ENCODE measurements at regions not wholly inside any gene's neighbourhood (a gene's known extent, or its start where the extent isn't known, plus 50 kb on each side); places are given as distances from the start of the nearest gene placed in this dataset.

DNA sequence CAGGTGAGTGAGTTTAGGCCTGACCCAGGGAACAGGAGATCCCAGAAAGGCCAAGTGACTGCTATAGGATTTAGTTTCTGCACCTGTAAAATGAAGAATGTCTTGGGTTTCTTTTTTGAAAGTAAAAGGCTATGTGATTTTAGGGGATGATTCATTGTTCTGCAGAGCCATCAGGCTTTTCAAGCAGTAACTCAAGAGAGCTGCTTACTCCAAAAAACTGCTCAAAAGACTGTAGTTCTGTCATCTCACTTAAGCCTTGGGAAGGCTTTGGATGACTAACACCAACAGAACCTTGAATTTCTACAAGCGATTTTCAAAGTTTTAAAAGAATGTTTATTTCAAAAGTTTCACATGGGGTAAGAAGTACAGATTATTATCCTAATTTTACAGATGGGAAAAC lies 165.1 kb downstream of the HAUS1 start (continued):
- TF ChIP-seq, protein P1, sequence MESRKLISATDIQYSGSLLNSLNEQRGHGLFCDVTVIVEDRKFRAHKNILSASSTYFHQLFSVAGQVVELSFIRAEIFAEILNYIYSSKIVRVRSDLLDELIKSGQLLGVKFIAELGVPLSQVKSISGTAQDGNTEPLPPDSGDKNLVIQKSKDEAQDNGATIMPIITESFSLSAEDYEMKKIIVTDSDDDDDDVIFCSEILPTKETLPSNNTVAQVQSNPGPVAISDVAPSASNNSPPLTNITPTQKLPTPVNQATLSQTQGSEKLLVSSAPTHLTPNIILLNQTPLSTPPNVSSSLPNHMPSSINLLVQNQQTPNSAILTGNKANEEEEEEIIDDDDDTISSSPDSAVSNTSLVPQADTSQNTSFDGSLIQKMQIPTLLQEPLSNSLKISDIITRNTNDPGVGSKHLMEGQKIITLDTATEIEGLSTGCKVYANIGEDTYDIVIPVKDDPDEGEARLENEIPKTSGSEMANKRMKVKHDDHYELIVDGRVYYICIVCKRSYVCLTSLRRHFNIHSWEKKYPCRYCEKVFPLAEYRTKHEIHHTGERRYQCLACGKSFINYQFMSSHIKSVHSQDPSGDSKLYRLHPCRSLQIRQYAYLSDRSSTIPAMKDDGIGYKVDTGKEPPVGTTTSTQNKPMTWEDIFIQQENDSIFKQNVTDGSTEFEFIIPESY (IDR thresholded peaks at IDR 0.05; ENCODE audit: extremely low read depth, insufficient replicate concordance, low read length), result no peak
- no peak for TF ChIP-seq SRF (IDR thresholded peaks at IDR 0.05; ENCODE audit: low read depth)

DNA sequence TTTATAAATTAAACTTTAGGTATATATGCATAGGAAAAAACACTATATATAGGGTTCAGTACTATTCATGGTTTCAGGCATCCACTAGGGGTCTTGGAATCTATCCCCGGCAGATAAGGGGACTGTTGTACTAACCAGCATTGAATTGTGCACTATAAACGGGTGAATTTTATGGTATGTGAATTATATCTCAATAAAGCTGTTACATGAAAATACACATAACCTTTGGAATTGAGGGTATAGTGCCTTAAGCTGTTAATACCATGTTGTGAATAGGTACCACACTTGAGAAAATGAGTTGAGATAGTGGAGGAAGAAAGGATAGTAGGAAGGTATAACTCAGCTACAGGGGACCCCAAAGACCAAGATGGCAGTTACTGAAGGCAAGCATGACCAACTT lies 167.3 kb downstream of the HAUS1 start:
- DNase-seq (ENCODE audit: low read depth, low spot score) (no peak), ATAC-seq (no peak)
- Histone ChIP-seq H3K4me2 (ENCODE audit: low read length) (no peak overlapping the region), H3K27ac (ENCODE audit: low read depth, low read length) (no peak overlapping the region), H3K27me3 (ENCODE audit: insufficient read depth, low read length) (no peaks in the 10 kb centered on the region), H3K36me3 (ENCODE audit: control insufficient read depth in 1 of 2, insufficient read depth in 2 of 2, low read length in 2 of 2) (no peaks in the 10 kb centered on the region), H3K4me1 (ENCODE audit: control insufficient read depth in 1 of 2, insufficient read depth in 2 of 2, low read length in 2 of 2) (no peaks in the 10 kb centered on the region), H2AFZ (ENCODE audit: low read depth, low read length, poor library complexity, severe bottlenecking) (no peak overlapping the region), H3K79me2 (ENCODE audit: insufficient read depth, low read length) (no peaks in the 10 kb centered on the region), H3K9ac (ENCODE audit: low read length) (no peak overlapping the region), H3K9me2 (ENCODE audit: insufficient read depth) (no peaks in the 10 kb centered on the region), H4K20me1 (ENCODE audit: insufficient read depth) (no peaks in the 10 kb centered on the region), H3K9me3 (ENCODE audit: control insufficient read depth in 1 of 2, insufficient read depth in 1 of 2, low read depth in 1 of 2, low read length in 2 of 2) (no peaks in the 10 kb centered on the region), H3K4me3 (replicated peaks in 1 of 2; ENCODE audit: low read depth in 1 of 2, low read length in 2 of 2) (no peak overlapping the region)
- intact Hi-C loops (cut with micrococcal nuclease), result no loop called here
- no TSS peak for BruUV-seq (replicated peaks)
- POLR2A ChIA-PET, result no interaction called here
- RAD21 ChIA-PET (ENCODE audit: low non-redundant PET in 1 of 2, low total read pairs in 2 of 2, uncharacterized antibody in 2 of 2, unreplicated experiment in 2 of 2), result no interaction called here
- no peak for TF ChIP-seq SRF (IDR thresholded peaks at IDR 0.05; ENCODE audit: low read depth)
- TF ChIP-seq RAD21 (IDR thresholded peaks at IDR 0.05; ENCODE audit: low read depth), result no peak
- TF ChIP-seq CBX3 (IDR thresholded peaks at IDR 0.05; ENCODE audit: low read depth), result no peak
- TF ChIP-seq TCF7L2 (IDR thresholded peaks at IDR 0.05; ENCODE audit: borderline replicate concordance, extremely low read depth, insufficient read depth, insufficient read length), result no peak
- CTCF ChIA-PET, result interaction anchor here (1.2 kb wide), 1 partner anchor 9 kb away, joined by 3 read pairs; no protein-coding TSS in a partner anchor

GRCh38 chr18:46273861-46274260 lies 169.7 kb downstream of the HAUS1 start:
- ChIA-PET POLR2A (no interaction called here), RAD21 (ENCODE audit: low non-redundant PET in 1 of 2, low total read pairs in 2 of 2, uncharacterized antibody in 2 of 2, unreplicated experiment in 2 of 2) (no interaction called here), CTCF (interaction anchor here (0.9 kb wide), 1 partner anchor 209 kb away, joined by 3 read pairs; no protein-coding TSS in a partner anchor)
- BruUV-seq (replicated peaks), result no TSS peak
- ATAC-seq (no peak), DNase-seq (ENCODE audit: low read depth, low spot score) (no peak)
- H3K27me3 ChIP-seq (ENCODE audit: insufficient read depth, low read length), result no peaks in the 10 kb centered on the region
- no peak overlapping the region for H3K9ac ChIP-seq (ENCODE audit: low read length)
- H4K20me1 ChIP-seq (ENCODE audit: insufficient read depth), result no peaks in the 10 kb centered on the region
- H3K4me3 ChIP-seq (replicated peaks in 1 of 2; ENCODE audit: low read depth in 1 of 2, low read length in 2 of 2), result no peak overlapping the region
- no peaks in the 10 kb centered on the region for H3K9me3 ChIP-seq (ENCODE audit: control insufficient read depth in 1 of 2, insufficient read depth in 1 of 2, low read depth in 1 of 2, low read length in 2 of 2)
- no peaks in the 10 kb centered on the region for H3K4me1 ChIP-seq (ENCODE audit: control insufficient read depth in 1 of 2, insufficient read depth in 2 of 2, low read length in 2 of 2)
- no peaks in the 10 kb centered on the region for H3K9me2 ChIP-seq (ENCODE audit: insufficient read depth)
- no peak overlapping the region for H2AFZ ChIP-seq (ENCODE audit: low read depth, low read length, poor library complexity, severe bottlenecking)
- no peak overlapping the region for H3K4me2 ChIP-seq (ENCODE audit: low read length)
- H3K79me2 ChIP-seq (ENCODE audit: insufficient read depth, low read length), result no peaks in the 10 kb centered on the region
- H3K27ac ChIP-seq (ENCODE audit: low read depth, low read length), result no peak overlapping the region
- intact Hi-C loops (cut with micrococcal nuclease), result no loop called here
- H3K36me3 ChIP-seq (ENCODE audit: control insufficient read depth in 1 of 2, insufficient read depth in 2 of 2, low read length in 2 of 2), result no peaks in the 10 kb centered on the region
- TF ChIP-seq RAD21 (IDR thresholded peaks at IDR 0.05; ENCODE audit: low read depth) (no peak), TCF7L2 (IDR thresholded peaks at IDR 0.05; ENCODE audit: borderline replicate concordance, extremely low read depth, insufficient read depth, insufficient read length) (no peak), ZFX (IDR thresholded peaks at IDR 0.05) (no peak), POLR2A (IDR thresholded peaks at IDR 0.05; ENCODE audit: borderline replicate concordance, extremely low read depth, insufficient read depth, insufficient read length) (no peak), CEBPB (IDR thresholded peaks at IDR 0.05; ENCODE audit: low read depth) (no peak), FOSL1 (IDR thresholded peaks at IDR 0.05; ENCODE audit: low read depth) (no peak), POLR2AphosphoS5 (IDR thresholded peaks at IDR 0.05; ENCODE audit: low read depth, low read length) (no peak), ELF1 (IDR thresholded peaks at IDR 0.05; ENCODE audit: borderline replicate concordance, low read depth) (no peak), EZH2phosphoT487 (IDR thresholded peaks at IDR 0.05; ENCODE audit: borderline replicate concordance) (no peak)
- TF ChIP-seq, protein P1 (IDR thresholded peaks at IDR 0.05; ENCODE audit: extremely low read depth, insufficient replicate concordance, low read length), result no peak
- TF ChIP-seq, protein P2, sequence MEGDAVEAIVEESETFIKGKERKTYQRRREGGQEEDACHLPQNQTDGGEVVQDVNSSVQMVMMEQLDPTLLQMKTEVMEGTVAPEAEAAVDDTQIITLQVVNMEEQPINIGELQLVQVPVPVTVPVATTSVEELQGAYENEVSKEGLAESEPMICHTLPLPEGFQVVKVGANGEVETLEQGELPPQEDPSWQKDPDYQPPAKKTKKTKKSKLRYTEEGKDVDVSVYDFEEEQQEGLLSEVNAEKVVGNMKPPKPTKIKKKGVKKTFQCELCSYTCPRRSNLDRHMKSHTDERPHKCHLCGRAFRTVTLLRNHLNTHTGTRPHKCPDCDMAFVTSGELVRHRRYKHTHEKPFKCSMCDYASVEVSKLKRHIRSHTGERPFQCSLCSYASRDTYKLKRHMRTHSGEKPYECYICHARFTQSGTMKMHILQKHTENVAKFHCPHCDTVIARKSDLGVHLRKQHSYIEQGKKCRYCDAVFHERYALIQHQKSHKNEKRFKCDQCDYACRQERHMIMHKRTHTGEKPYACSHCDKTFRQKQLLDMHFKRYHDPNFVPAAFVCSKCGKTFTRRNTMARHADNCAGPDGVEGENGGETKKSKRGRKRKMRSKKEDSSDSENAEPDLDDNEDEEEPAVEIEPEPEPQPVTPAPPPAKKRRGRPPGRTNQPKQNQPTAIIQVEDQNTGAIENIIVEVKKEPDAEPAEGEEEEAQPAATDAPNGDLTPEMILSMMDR (IDR thresholded peaks at IDR 0.05 in 2 of 3, conservative IDR thresholded peaks at IDR 0.05 in 1 of 3; ENCODE audit: borderline replicate concordance in 1 of 3, insufficient read depth in 1 of 3, low read depth in 2 of 3, low read length in 2 of 3), result no peak

Measured in HCT116 (cell line).